ENCODE measurements at regions not wholly inside any gene's neighbourhood (a gene's known extent, or its start where the extent isn't known, plus 50 kb on each side); places are given as distances from the start of the nearest gene placed in this dataset.

- Histone ChIP-seq H3K36me3 (no peaks in the 10 kb centered on the region), H3K27me3 (no peaks in the 10 kb centered on the region), H3K27ac (no peak overlapping the region), H3K4me3 (no peak overlapping the region), H3K4me1 (no peaks in the 10 kb centered on the region), H3K9me3 (no peaks in the 10 kb centered on the region)
- intact Hi-C loops (cut with DNase I; ENCODE audit: low total_unique reads), result no loop called here
- TF ChIP-seq, protein P1, sequence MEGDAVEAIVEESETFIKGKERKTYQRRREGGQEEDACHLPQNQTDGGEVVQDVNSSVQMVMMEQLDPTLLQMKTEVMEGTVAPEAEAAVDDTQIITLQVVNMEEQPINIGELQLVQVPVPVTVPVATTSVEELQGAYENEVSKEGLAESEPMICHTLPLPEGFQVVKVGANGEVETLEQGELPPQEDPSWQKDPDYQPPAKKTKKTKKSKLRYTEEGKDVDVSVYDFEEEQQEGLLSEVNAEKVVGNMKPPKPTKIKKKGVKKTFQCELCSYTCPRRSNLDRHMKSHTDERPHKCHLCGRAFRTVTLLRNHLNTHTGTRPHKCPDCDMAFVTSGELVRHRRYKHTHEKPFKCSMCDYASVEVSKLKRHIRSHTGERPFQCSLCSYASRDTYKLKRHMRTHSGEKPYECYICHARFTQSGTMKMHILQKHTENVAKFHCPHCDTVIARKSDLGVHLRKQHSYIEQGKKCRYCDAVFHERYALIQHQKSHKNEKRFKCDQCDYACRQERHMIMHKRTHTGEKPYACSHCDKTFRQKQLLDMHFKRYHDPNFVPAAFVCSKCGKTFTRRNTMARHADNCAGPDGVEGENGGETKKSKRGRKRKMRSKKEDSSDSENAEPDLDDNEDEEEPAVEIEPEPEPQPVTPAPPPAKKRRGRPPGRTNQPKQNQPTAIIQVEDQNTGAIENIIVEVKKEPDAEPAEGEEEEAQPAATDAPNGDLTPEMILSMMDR (IDR thresholded peaks at IDR 0.05), result no peak
- DNase-seq, result no peak
Observed at GRCh38 chr3:139286825-139287224, 57.0 kb upstream of the MRPS22 start.

GRCh38 chr3:139287557-139287956 is 56.3 kb upstream of the MRPS22 start:
- H3K36me3 ChIP-seq, result no peaks in the 10 kb centered on the region
- no peak for DNase-seq
- intact Hi-C loops (cut with DNase I; ENCODE audit: low total_unique reads), result no loop called here

GRCh38 chr3:139288266-139288821 is 55.5 kb upstream of the MRPS22 start:
- Histone ChIP-seq H3K27ac (no peak overlapping the region), H3K27me3 (no peaks in the 10 kb centered on the region), H3K4me1 (no peaks in the 10 kb centered on the region), H3K9me3 (no peaks in the 10 kb centered on the region), H3K4me3 (no peak overlapping the region), H3K36me3 (no peaks in the 10 kb centered on the region)
- DNase-seq, result no peak
- TF ChIP-seq, protein P1 (IDR thresholded peaks at IDR 0.05), result no peak
- intact Hi-C loops (cut with DNase I; ENCODE audit: low total_unique reads), result no loop called here

More at GRCh38 chr3:139287557-139287956, 56.3 kb upstream of the MRPS22 start:
- Histone ChIP-seq H3K27ac (no peak overlapping the region), H3K4me3 (no peak overlapping the region), H3K27me3 (no peaks in the 10 kb centered on the region), H3K9me3 (no peaks in the 10 kb centered on the region), H3K4me1 (no peaks in the 10 kb centered on the region)
- TF ChIP-seq, protein P1 (IDR thresholded peaks at IDR 0.05), result no peak

DNA sequence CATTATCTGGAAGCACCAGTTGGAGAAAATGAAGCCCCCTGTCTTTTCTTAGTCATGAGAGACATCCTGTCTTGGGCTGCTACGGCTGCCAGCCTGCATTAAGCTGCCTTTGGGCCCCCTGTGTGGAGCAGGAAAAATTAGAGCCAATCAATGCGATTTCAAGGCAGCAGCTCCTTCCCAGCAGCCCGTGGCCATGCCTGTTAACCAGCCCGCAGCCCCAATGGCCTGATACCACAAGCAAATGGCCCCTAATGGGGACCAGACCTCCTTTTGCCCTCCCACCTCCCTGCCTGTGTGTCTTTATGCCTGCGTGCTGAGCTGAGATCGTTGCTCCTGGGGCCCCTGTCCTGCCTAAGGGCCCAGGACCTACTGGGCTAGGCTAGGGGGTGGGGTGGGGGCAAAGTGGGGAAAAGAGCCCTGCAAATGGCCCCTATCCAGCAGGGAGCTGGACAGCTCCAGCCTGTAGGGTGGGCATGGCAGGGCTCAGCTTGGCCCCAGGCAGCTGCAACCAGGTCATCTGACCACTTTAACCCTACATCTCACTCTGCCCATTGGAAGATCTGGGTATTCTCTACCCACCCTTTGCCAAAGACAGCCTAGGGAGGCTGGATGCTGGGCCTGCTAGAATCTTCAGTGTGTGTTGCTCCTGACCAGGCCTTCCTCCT is 53.8 kb upstream of the MRPS22 start:
- no peak for DNase-seq
- no peak overlapping the region for H3K27ac ChIP-seq
- TF ChIP-seq, protein P1 (IDR thresholded peaks at IDR 0.05), result no peak

GRCh38 chr3:139291276-139292051 is 52.4 kb upstream of the MRPS22 start:
- TF ChIP-seq, protein P1 (IDR thresholded peaks at IDR 0.05), result no peak
- intact Hi-C loops (cut with DNase I; ENCODE audit: low total_unique reads), result no loop called here
- Histone ChIP-seq H3K27me3 (no peaks in the 10 kb centered on the region), H3K36me3 (no peaks in the 10 kb centered on the region), H3K4me1 (no peaks in the 10 kb centered on the region), H3K9me3 (no peaks in the 10 kb centered on the region), H3K4me3 (no peak overlapping the region), H3K27ac (no peak overlapping the region)
- no peak for DNase-seq

More for the DNA sequence above, 53.8 kb upstream of the MRPS22 start:
- no peaks in the 10 kb centered on the region for H3K36me3 ChIP-seq
- H3K27me3 ChIP-seq, result no peaks in the 10 kb centered on the region
- H3K4me3 ChIP-seq, result no peak overlapping the region
- intact Hi-C loops (cut with DNase I; ENCODE audit: low total_unique reads), result no loop called here
- no peaks in the 10 kb centered on the region for H3K4me1 ChIP-seq
- H3K9me3 ChIP-seq, result no peaks in the 10 kb centered on the region

Measured in tibial artery (tissue), 4 donors.